SU-DHL-6 (cell line): ENCODE measurements at regions not wholly inside any gene's neighbourhood (a gene's known extent, or its start where the extent isn't known, plus 50 kb on each side); places are given as distances from the start of the nearest gene placed in this dataset.

Source experiments
- CTCF ChIP-seq: fragments of 200-600 bp; sonication (generic); IDR thresholded peaks from one replicate; pipeline ENCODE4 v1.5.1; 2017; ENCODE audit warnings: antibody characterized with exemption, mild to moderate bottlenecking, low read length, moderate library complexity; ENCODE audit not compliant: insufficient read depth, poor library complexity, severe bottlenecking
- EZH2phosphoT487 ChIP-seq: fragments of 200-600 bp; sonication (generic), shearing (Covaris generic); conservative IDR thresholded peaks from 2 replicates; pipeline ENCODE4 v1.6.1; 2018; ENCODE audit warnings: mild to moderate bottlenecking, antibody characterized with exemption, low read length, moderate library complexity, mixed read lengths

GRCh38 chr16:87202346-87202745, 114.8 kb downstream of the C16orf95 start:
- TF ChIP-seq CTCF = no peak
- no peak for TF ChIP-seq EZH2phosphoT487
